Right hindlimb (tissue), 1 donor: ENCODE measurements at regions not wholly inside any gene's neighbourhood (a gene's known extent, or its start where the extent isn't known, plus 50 kb on each side); places are given as distances from the start of the nearest gene placed in this dataset.
"Not testable (repeated sequence)": the region's sequence is repeated elsewhere in the genome, so short reads cannot be mapped to it uniquely, and the experiment has no call there.

Experiments
- DNase-seq: peaks from one replicate; pipeline ENCODE4 v3.0.0-alpha.2; 2018

DNA sequence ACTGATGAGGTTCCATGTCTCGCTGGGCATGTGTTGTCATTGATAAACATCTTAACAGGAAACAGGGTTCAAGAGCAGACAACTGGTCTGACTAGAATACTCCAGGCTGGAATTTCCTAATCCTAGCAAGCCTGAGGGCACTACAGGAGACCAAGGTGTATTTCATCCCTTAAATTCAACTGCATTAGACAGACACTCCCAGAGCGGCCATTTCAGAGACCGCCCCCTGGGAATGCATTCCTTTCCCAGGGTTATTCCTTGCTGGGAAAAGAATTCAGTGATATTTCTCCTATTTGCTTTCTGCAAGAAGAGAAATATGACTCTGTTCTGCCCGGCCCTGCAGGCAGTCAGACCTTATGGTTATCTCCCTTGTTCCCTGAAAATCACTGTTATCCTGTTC, 383.1 kb upstream of the MBL2 start:
- not testable (repeated sequence) for DNase-seq

DNA sequence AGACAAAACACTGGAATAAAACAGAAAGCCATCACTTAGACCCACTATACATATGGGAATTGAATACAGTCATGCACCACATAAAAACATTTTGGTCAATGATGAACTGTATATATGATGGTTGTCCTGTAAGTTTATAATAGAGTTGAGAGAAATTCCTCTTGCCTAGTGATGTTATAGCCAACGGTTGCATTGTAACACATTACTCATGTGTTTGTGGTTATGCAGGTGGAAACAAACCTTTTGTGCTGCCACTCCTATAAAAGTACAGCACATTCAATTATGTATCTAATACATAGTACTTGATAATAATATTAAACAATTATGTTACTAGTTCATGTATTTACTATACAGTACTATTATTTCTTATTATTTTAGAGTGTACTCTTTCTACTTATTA, 381.2 kb upstream of the MBL2 start:
- no peak for DNase-seq

DNA sequence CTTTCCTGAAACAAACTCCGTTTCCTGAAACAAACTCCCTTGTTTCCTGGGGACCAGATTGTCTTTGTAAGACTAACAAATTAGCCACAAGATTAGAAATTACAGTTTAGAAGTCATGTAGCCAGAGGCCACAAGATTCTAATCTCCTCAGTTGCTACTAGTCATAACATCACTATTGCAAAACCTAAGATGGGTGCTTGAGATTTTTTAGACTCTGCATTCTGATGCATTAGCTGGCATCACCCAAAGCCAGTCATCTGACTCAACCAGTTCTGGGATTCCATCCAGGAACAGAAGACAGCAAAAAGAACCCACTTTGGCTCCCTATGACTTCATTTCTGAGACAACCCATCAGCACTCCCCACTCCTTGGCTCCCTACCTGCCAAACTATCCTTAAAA, 367.9 kb upstream of the MBL2 start:
- no peak for DNase-seq

DNA sequence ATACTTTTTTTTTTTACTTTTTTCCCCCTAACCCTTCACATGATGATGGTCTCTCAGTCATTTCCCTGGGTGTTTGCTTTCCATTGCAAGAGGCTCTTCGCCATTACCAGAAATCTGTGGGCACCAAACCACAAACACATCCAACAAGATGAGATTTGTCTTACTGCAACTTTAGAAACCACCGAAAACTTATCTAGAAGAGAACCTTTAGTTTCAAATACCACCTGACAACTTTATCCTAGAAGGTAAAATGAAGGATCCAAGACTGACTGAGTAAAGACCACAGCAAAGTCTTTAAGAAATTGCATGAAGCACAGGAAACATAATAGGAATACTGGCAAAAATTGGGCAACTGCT, 363.3 kb upstream of the MBL2 start:
- DNase-seq = no peak

DNA sequence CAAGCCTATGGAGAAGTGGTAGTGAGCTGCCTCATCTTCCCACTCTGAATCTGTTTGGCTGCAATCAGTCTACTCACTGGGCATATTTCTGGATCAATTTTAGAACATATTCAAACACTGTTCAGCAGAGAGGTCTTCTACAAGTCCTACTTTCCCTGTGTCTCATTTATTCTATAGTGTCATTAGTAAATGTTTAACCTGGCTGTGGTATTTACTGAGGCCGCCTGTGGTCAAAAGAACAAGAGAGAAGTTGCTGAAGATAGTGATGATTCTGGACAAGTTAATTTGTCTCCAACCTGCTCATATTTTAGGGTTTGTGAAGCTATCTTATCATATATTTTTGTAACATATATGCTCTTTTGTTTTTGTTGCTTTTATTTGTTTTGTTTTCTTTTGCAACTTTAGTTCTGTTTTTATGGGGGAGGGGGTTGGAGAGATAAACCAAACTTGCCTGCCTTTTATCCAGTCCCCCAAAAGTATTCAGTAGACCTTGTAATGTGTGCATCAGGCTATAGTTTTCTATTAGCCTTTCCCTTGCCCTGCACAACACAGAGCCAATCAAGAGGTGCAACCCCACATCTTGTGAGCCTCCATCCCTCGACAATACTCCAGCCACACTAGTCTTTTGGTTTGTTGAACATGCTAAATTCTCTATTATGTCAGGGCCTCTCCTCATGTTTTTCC, 362.8 kb upstream of the MBL2 start:
- DNase-seq = no peak

DNA sequence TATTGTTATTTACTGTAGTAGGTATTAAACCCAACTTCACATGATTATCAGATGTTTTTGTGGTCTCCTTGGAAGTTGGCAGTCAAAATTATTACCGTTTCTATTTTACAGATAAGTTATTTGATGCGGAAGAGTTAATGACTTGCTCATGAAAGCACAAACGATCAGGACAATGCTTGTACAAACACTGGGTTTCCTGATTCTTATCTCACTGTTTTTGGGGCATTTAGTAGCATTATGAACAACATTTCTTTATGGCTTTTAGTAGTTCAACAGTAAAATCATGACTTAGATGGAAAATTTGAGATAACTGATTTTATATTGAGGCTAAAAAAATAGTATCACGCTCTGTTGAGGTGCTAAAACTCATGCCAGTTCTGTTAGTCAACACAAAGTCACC, 361.5 kb upstream of the MBL2 start:
- no peak for DNase-seq

DNA sequence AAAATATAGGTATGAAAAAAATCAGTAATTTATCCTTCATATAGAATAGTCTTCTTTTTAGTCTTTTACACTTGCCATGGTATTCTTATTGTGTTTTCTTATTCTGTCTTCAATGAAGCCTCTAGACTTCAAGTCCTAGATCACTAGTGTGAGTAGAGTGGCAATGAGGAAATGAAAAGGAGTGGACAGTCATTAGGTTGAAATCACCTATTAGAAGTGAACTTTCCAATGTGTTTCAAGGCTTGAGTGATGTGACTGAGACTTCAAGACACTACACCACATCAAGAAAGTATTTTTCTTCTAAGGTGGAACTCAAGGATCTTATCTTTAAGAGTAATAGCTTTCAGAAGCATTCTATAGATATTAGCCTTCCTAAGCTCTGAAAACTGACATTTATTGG, 357.8 kb upstream of the MBL2 start:
- DNase-seq = no peak

DNA sequence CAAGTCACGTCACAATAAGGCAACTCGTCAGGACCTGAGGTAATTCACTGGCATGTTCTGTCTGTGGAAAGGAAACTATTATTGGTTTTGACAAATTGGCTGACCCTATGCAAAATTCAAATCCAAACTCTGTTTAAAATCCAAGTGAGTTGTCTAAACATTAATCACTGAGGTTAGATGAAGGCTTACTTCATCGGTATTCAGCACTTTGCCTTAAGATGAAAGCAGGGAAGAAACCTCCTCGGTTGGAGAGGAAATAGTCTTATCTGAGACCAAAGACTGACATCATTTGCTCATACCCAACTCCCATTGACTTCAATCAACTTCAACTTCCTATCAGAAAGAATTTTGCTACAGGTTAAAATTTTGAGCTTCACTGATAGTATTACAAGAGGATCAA, 355.1 kb upstream of the MBL2 start:
- no peak for DNase-seq

DNA sequence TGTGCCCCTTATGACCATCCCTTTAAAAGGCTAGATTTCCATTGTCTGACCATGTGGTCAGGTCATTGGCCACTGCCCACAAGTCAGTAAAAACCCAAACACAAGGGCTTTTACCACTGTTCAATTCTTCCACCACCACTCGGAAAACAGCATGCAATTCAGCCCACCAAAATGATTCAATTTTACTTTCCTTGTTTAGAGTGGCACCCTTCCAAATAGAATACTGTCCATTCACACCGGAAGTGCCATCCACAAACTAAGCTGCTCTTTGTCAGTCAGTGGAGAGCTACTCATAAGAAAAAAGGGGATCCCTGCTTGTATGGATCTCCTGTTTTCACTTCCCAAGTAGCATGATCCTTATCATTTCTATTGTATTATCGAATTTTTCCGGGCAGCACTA, 350.7 kb upstream of the MBL2 start:
- DNase-seq = no peak

DNA sequence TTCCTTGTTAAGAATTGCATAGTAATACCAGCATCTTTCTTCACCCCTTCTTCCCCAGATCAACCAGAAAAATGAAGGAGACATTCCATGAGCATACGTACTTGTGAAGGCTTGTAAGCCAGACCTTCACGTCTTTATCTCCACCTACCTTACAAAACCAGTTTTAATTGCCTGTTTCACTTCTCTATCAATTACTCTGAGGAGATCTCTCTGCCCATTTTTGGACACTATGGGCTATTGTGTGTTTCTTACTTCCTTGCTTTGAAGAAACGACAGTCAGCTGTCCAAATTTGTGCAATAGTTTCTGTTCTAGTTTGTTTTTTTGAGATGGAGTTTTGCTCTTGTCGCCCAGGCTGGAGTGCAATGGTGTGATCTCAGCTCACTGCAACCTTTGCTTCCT, 349.7 kb upstream of the MBL2 start:
- DNase-seq = no peak

DNA sequence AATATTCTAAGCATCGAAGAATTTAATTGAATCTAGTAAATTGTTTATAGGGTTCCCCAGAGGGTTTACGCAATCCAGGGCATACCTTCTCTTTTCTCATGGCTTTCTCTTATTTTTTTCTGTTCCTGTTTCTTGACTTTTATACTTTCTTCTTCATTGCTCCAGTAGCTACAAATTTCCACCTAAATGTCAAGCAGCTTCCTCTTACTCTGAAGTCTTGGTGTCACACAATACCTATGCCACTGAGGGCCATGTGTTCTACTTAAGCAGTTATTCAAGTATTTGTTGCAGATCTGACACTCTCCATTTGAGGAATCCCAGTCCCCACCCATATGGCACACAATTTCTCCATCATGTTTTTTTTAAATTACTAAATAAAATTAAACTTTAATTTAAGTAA, 343.1 kb upstream of the MBL2 start:
- DNase-seq = no peak

DNA sequence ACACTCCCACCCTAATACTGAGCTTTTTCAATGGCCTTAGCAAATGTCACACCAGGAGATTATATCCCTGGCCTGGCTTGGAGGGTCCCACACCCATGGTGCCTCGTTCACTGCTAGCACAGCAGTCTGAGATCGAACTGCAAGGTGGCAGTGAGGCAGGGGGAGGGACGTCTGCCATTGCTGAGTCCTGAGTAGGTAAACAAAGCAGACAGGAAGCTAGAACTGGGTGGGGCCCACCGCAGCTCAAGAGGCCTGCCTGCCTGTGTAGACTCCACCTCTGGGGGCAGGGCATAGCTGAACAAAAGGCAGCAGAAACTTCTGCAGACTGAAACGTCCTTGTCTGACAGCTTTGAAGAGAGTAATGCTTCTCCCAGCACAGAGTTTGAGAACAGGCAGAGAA, 338.9 kb upstream of the MBL2 start:
- DNase-seq = no peak

DNA sequence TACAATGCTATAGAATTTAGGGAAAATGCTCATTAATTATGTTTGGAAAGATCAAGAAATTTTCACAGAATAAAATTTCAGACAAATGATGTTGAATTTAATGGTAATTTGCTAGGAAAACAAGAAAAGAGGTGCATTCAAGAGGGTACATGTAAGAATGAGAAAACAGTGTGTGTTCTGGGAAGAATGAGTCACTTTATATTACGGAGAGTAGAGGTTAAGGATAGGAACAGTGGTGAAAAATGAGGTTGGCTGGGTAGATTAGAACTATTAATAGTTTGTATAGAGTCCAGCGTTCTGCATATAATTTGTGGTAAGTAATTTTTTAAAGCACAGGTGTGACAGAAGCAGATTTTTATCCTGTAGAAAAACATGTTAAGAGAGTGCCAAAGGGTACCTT, 336.7 kb upstream of the MBL2 start:
- no peak for DNase-seq

DNA sequence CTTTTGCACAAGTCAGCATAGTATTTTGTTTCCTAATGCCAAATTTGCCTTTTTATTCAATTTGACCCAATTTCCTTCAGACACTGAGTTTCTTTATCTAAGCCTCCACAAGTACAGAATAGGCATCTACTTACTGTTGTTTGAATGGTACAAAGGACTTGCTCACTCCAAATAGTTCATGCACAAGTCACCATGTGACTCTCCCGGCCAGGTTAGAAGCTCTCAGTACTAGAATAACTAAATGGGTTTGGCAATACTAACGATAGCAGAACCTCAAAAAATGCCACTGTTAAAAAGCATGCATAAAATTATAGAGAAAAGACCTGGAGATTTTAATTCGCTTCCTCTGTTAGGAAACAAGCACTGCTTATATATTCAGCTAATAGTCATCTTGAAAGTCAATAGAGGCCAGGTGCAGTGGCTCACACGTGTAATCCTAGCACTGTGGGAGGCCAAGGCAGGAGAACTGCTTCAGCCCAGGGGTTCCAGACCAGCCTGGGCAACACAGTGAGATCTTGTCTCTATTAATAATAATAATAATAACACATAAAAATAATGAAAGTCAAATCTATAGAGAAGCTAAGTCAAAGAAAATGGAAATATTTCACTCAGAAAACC, 335.8 kb upstream of the MBL2 start:
- DNase-seq = no peak

DNA sequence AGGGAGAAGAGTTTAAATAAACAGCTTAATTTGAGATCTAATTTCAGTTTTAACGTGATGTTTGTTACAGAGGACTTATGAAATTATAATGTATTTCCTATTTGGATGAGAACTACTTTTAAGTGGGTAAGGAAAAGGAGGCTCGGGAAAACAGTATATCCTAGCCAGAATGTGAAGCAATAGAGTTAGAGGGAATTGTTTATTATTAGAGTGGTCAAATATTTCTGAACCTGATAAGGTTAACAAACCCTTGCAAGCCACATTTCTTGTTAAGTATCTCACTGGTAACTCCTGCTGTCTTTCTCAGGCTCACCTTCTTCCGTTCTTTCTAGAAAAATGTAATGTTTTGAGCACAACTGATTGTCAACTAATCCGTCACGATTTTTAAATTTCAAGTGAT, 335.1 kb upstream of the MBL2 start:
- no peak for DNase-seq

DNA sequence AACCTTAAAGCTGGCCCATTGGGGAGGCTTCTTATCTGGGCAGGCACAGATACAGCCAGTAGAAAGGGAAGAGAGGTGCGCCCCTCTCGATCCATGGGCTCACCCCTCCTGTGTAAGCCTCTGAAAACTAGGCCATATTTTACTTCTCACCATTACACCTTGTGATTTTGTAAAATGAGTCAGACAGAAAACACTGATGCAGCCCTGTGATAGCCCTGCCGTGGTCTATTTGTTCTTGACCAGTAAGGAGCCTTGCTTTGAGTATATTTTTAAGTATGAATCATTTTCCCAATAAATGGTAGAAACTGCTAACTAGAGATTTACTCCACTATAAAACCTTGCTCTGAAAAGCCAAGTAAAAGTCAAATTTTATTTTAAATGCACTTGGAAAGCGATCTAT, 329.8 kb upstream of the MBL2 start:
- DNase-seq = no peak

DNA sequence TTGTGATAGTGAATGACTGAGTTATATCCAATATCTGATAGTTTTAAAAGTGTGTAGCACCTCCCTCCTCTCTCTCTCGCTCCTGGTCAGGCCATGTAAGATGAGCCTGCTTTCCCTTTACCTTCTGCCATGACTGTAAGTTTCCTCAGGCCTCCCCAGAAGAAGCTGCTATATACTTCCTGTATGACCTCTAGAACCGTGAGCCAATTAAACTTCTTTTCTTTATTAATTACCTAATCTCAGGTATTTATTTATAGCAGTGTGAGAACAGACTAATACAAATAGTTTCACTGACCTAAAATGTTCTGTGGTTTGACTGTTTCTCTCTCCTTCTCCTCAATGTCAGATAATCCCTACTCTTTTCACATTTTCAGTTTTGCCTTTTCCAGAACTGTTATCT, 321.3 kb upstream of the MBL2 start:
- no peak for DNase-seq

DNA sequence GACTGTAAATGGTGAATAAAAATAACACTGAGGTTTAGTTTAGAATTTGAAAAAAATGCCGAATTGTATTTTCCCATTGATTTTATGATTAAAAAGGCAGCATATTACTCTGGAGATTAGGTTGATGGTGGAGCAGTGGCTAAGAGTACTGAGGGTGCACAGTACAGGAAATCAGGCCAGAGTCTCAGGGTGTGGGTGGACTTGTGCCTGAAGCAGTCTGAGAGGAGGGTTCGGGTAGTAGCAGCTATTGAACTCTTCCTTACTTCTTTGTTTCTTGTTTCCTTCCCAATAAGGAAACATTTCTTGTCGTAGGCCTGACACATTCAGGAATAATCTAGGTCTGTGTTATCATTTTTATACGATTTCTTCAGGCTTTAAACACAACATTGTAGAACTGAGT, 319.0 kb upstream of the MBL2 start:
- DNase-seq = no peak

DNA sequence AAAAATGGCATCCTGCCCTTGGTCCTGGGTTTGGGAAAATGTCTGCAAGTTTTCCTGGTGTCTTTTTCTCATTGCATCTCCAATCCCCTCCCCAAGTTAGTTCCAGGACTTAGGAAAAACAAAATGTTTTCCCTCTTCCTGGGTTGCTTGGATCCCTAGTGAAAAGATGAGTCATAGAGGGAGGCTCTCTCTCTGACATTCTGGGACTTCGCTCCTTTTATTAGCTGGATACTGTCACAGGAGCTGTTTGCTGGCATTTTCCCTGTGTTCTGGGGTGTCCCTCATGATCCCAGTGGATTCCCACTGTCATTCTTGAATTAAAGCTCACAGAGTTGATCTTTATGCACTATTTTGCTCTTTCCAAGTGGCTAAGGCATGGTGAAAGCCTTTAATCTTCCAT, 316.4 kb upstream of the MBL2 start:
- DNase-seq = no peak

DNA sequence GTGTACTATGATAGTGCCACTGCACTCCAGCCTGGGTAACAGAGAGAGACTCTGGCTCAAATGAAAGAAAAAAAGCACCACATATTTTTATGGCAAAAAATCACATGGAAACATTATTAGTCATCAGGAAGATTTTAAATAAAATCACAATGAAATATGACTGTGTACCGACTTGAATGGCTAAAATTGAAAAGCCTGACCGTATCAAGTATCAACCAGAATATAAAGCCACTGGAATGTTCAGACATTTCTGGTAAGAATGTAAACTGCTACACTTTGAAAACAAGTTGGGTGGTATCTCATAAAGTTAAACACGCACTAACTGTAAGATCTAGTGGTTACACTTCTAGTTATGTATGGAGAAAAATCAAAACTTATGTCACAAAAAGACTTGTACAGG, 306.7 kb upstream of the MBL2 start:
- DNase-seq = no peak

DNA sequence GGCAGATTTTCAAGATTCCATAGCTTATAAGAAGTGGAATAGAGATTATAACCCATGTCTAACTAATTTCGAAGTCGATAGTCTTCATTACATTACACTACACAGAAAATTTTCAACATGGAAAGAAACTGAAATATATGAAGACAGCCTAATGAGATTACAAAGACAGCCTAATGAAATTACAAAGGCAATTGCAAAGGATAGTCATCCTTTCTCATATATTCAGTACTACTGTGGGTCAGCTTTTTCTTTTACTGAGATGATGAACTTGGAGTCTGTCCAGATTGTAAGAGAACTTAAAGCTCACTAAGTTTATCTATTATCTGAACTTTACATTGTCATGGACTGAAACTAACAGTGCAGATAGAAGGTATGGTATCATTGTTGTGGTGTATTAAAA, 304.4 kb upstream of the MBL2 start:
- no peak for DNase-seq

DNA sequence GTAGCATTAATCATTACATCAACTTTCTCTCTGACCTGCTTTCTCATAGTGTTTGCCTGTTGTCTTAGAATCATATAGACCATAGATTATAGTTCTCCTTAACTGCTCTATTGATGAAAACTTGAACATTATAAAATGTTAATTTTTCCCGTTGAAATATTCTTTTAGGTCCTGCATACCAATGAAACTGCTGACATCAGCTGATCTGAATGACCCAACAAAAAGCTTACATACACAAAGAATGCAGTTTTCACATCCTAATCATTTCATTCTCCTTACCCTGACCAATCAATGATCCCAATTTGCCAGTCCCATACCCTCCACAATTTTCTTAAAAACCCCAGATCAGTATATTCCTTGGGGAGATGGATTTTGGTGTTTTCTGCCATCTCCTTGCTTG, 302.9 kb upstream of the MBL2 start:
- DNase-seq = no peak

DNA sequence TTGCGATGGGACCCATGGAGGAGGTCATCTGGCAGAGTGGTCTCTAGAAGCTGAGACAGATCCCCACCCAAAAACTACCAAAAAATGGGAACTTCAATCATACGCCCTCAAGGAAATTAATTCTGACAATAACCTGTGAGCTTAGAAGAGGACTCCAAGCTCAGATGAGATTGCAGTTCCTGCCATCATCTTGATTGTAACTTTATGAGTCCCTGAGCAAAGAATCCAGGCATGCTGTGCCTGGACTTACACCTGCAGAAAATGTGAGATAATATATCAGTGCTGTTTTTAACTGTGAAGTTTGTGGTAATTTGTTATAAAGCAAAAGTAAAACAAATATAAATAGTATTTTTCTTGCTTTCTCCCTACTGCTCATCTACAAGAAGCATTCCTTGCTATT, 299.6 kb upstream of the MBL2 start:
- no peak for DNase-seq

DNA sequence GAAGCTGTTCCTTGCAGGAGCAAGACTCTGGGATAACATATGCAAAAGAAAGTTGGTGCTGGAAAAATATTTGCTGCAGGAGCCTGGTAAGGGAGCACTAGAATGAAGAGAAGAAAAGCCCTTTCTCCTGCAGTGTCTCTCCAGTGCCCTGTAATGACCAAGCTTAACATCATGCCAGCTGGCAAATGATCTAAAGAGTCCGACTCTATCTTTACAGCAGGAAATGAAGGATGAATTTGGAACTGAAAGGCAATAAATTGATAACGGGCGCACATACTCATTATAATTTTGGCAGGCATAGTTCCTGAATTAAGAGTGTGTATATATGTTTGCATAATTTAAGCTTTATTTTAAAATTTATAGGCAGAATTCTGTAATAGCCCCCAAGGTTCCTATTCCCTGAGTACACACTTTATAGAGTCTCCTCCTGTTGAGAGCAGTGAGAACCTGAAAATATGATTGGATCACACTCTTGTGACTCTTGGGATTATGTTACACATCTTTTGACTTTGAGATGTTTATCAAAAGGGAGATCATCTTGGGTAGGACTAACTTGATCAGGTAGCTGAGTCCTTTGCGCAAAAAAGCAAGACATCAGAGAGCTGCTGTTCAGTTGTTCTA, 299.0 kb upstream of the MBL2 start:
- DNase-seq = no peak

DNA sequence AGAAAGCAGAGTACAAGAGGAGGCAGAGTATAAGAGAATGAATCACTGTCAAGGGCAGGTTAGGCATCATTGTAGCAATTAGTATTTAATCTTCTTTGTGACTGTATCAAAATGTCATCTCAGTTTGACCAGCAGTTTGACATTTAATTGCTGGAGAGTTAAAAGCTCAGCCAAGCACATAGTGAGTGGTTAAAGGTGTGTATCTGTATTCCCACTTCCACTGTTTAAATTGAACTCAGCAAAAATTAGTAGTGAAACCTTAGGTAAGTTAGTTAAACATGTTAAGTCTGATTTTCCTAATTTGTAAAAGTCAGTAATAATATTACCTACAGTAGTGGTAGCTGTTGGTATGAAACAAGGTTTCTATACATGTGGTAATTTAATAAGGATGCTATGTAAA, 296.4 kb upstream of the MBL2 start:
- no peak for DNase-seq
